AG04450 (cell line): ENCODE measurements at regions not wholly inside any gene's neighbourhood (a gene's known extent, or its start where the extent isn't known, plus 50 kb on each side); places are given as distances from the start of the nearest gene placed in this dataset.
"Not testable (repeated sequence)": the region's sequence is repeated elsewhere in the genome, so short reads cannot be mapped to it uniquely, and the experiment has no call there.

Experiments
- CTCF ChIA-PET: fragments of 300-600, 350-600 bp; formaldehyde crosslinking; extraction: SDS; loops from one replicate; lab custom pipeline; 2022; ENCODE audit warnings: antibody characterized with exemption, inconsistent platforms; lab: Charles Lee
- POLR2A ChIA-PET: fragments of 350-600 bp; formaldehyde crosslinking; extraction: SDS; loops from one replicate; lab custom pipeline; 2021; ENCODE audit warnings: antibody characterized with exemption, inconsistent platforms; lab: Yijun Ruan, JAX
- DNase-seq: peaks from one replicate; pipeline ENCODE4 v3.0.0-alpha.2; 2011; ENCODE audit warnings: low read depth, low spot score
- H3K27ac ChIP-seq: one replicate; pipeline ENCODE4 v1.5.1; 2012; ENCODE audit warnings: low read depth, low read length, control low read depth
- H3K27me3 ChIP-seq: one replicate; pipeline ENCODE4 v1.6.0; 2012; ENCODE audit warnings: low read length; ENCODE audit not compliant: control insufficient read depth, insufficient read depth
- H3K4me3 ChIP-seq: 2 replicates; pipeline ENCODE4 v1.5.1; 2011; ENCODE audit warnings: mild to moderate bottlenecking, low read depth, low read length, control low read depth
- H3K9me3 ChIP-seq: 2 replicates; pipeline ENCODE4 v1.5.1; 2012; ENCODE audit warnings: low read length; ENCODE audit not compliant: control insufficient read depth, insufficient read depth
- CTCF ChIP-seq: IDR thresholded peaks from 2 replicates; pipeline ENCODE4 v1.5.1; 2011; ENCODE audit warnings: low read depth, low read length, control low read depth, inconsistent platforms

- DNase-seq, result no peak
- Histone ChIP-seq H3K4me3 (no peak overlapping the region), H3K9me3 (peaks cover 2% of the 10 kb centered on the region; the same call in 1 of the 2 replicates), H3K27ac (no peak overlapping the region), H3K27me3 (no peaks in the 10 kb centered on the region)
- no peak for TF ChIP-seq CTCF
- ChIA-PET POLR2A (no interaction called here), CTCF (interaction anchor here (0.6 kb wide), 1 partner anchor 68 kb away, joined by 3 read pairs; no protein-coding TSS in a partner anchor)
These were observed 1040.6 kb upstream of the SPRY2 start for GRCh38 chr13:81381560-81381959.

DNA sequence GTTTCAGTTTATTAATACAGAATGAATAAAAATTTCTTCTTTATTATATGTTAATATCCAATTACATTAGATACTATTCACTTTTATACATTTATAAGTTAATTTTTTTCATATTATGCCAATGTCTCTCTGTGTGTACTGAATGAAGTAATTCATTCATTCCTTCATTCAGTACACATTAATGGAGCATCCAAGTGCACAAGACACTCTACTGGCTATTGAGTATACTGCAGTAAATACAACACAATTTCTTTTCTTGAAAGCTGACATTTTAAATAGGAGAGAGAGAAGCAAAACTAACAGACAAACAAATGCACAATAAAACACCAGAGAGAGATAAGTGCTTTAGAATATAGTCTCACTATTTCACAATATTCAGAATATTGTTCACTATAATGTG lies 1038.3 kb upstream of the SPRY2 start:
- TF ChIP-seq CTCF, result no peak
- POLR2A ChIA-PET, result no interaction called here
- CTCF ChIA-PET, result no interaction called here

DNA sequence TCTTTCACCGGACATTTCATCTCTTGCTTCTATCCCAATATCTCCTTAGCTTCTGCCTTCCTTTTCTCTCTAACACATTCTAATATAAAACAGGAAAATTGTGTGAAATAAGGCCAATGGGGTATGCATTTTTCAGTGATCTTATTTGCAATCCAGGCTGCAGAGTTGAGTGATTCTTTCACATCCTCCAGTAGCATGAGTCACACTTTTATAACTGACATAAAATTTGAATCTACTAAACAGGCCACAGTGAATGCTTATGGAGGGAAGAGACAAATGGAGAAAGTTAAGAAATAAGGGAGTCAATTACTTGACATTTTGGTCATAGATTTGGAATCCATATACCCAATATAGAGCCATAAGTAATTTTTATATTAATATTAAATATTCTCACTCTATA lies 1037.0 kb upstream of the SPRY2 start:
- H3K9me3 ChIP-seq, result no peaks in the 10 kb centered on the region
- no peak for TF ChIP-seq CTCF
- no peak overlapping the region for H3K27ac ChIP-seq
- CTCF ChIA-PET, result no interaction called here
- H3K4me3 ChIP-seq, result no peak overlapping the region
- no peaks in the 10 kb centered on the region for H3K27me3 ChIP-seq
- no peak for DNase-seq
- POLR2A ChIA-PET, result no interaction called here

More for the DNA sequence above, 1038.3 kb upstream of the SPRY2 start:
- Histone ChIP-seq H3K27me3 (no peaks in the 10 kb centered on the region), H3K27ac (no peak overlapping the region), H3K9me3 (no peaks in the 10 kb centered on the region; the same call in 1 of the 2 replicates), H3K4me3 (no peak overlapping the region)
- no peak for DNase-seq

GRCh38 chr13:81375709-81376108 lies 1034.8 kb upstream of the SPRY2 start:
- Histone ChIP-seq H3K4me3 (no peak overlapping the region), H3K27me3 (no peaks in the 10 kb centered on the region), H3K27ac (no peak overlapping the region), H3K9me3 (no peaks in the 10 kb centered on the region)
- ChIA-PET POLR2A (no interaction called here), CTCF (no interaction called here)
- DNase-seq, result no peak
- no peak for TF ChIP-seq CTCF

DNA sequence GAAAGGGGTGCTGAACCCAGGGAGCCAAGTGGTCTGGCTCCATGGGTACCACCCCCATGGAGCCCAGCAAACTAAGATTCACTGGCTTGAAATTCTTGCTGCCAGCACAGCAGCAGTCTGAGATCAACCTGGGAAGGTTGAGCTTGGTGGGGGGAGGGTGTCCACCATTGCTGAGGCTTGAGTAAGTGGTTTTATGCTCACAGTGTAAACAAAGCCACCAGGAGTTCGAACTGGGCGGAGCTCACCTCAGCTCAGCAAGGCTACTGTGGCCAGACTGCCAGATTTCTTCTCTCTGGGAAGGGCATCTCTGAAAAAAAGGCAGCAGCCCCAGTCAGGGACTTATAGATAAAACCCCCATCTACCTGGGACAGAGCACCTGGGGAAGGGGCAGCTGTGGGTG lies 1021.8 kb upstream of the SPRY2 start:
- H3K27ac ChIP-seq, POLR2A ChIA-PET, H3K27me3 ChIP-seq, DNase-seq, H3K4me3 ChIP-seq, CTCF ChIA-PET: not testable (repeated sequence)
- H3K9me3 ChIP-seq, result peaks cover 12% of the 10 kb centered on the region

GRCh38 chr13:81350056-81350455 lies 1009.1 kb upstream of the SPRY2 start:
- DNase-seq, result no peak
- no peak for TF ChIP-seq CTCF
- Histone ChIP-seq H3K27me3 (no peaks in the 10 kb centered on the region), H3K27ac (no peak overlapping the region), H3K9me3 (peaks cover under 1% of the 10 kb centered on the region; the same call in 1 of the 2 replicates), H3K4me3 (no peak overlapping the region)
- POLR2A ChIA-PET, result no interaction called here
- CTCF ChIA-PET, result no interaction called here

GRCh38 chr13:81340118-81341069 lies 999.5 kb upstream of the SPRY2 start:
- H3K27ac ChIP-seq, CTCF ChIA-PET, H3K4me3 ChIP-seq, DNase-seq, H3K27me3 ChIP-seq, POLR2A ChIA-PET: not testable (repeated sequence)
- peaks cover 20% of the 10 kb centered on the region for H3K9me3 ChIP-seq
